Bronchial epithelial cell (primary cell): ENCODE measurements at regions not wholly inside any gene's neighbourhood (a gene's known extent, or its start where the extent isn't known, plus 50 kb on each side); places are given as distances from the start of the nearest gene placed in this dataset.

Source experiments
- DNase-seq: peaks from one replicate; pipeline ENCODE4 v3.0.0-alpha.2; 2010; ENCODE audit warnings: low read depth
- FAIRE-seq: peaks from 2 replicates; lab custom pipeline; 2011; peaks lifted over from hg19 to GRCh38; lab: Jason Lieb, UNC
- H3K27me3 ChIP-seq: 2 replicates; pipeline ENCODE4 v1.5.1; 2011; ENCODE audit warnings: low read length; ENCODE audit not compliant: control insufficient read depth, insufficient read depth
- H3K36me3 ChIP-seq: 2 replicates; pipeline ENCODE4 v1.5.1; 2011; ENCODE audit warnings: low read length; ENCODE audit not compliant: control insufficient read depth, insufficient read depth
- H3K4me3 ChIP-seq: 2 replicates; pipeline ENCODE4 v1.5.1; 2011; ENCODE audit warnings: mild to moderate bottlenecking, low read depth, low read length, control low read depth
- TF ChIP-seq, protein P1 (sequence below): IDR thresholded peaks from 2 replicates; pipeline ENCODE4 v1.5.1; 2011; ENCODE audit warnings: mild to moderate bottlenecking, moderate library complexity, low read length, control low read depth, inconsistent platforms; ENCODE audit not compliant: insufficient read depth, severe bottlenecking

DNA sequence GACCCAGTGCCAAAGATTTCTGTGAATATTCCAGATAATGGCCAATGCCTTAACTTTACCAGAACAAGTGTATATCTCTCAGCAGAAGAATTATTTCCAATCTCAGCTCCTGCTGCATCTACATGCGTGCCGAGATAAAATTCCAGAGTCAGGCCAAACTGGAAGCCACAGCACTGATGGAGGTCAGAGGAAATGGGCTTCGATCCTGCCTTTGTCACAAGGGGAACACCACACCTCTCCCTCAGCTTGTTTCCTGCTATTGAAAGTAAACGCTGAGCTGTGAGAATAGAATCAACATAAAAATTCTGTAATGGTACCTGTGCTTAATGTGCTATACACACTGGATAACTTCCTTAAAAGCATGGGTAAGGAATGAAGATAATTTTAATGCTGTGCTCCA lies 255.5 kb downstream of the NEBL start:
- no peak for DNase-seq

DNA sequence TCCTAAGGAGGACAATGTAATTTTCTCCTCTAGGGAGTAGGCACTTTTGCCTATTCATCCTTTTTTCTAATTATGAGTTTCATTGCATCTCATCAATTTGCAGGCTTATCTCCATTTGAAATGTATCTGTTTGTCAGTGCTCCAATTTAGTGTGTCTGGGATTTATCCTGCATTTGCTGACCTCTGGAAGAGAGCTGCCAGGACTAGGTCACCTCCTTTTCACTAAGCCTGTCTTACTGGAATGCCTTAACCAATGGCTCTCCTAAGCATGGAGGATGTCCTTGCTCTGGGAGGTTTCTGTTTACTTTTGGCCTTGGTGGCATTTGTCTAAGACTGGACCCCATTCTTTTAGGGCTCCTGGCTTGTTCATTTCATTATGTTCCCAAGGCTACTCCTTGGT lies 261.5 kb downstream of the NEBL start:
- TF ChIP-seq, protein P1, sequence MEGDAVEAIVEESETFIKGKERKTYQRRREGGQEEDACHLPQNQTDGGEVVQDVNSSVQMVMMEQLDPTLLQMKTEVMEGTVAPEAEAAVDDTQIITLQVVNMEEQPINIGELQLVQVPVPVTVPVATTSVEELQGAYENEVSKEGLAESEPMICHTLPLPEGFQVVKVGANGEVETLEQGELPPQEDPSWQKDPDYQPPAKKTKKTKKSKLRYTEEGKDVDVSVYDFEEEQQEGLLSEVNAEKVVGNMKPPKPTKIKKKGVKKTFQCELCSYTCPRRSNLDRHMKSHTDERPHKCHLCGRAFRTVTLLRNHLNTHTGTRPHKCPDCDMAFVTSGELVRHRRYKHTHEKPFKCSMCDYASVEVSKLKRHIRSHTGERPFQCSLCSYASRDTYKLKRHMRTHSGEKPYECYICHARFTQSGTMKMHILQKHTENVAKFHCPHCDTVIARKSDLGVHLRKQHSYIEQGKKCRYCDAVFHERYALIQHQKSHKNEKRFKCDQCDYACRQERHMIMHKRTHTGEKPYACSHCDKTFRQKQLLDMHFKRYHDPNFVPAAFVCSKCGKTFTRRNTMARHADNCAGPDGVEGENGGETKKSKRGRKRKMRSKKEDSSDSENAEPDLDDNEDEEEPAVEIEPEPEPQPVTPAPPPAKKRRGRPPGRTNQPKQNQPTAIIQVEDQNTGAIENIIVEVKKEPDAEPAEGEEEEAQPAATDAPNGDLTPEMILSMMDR = no peak
- no peak for DNase-seq
- H3K4me3 ChIP-seq = no peak overlapping the region
- FAIRE-seq = no peak
- H3K36me3 ChIP-seq = no peaks in the 10 kb centered on the region
- no peaks in the 10 kb centered on the region for H3K27me3 ChIP-seq

More for the DNA sequence above, 255.5 kb downstream of the NEBL start:
- no peaks in the 10 kb centered on the region for H3K36me3 ChIP-seq
- H3K4me3 ChIP-seq = no peak overlapping the region
- TF ChIP-seq, protein P1 = no peak
- no peak for FAIRE-seq
- H3K27me3 ChIP-seq = no peaks in the 10 kb centered on the region

DNA sequence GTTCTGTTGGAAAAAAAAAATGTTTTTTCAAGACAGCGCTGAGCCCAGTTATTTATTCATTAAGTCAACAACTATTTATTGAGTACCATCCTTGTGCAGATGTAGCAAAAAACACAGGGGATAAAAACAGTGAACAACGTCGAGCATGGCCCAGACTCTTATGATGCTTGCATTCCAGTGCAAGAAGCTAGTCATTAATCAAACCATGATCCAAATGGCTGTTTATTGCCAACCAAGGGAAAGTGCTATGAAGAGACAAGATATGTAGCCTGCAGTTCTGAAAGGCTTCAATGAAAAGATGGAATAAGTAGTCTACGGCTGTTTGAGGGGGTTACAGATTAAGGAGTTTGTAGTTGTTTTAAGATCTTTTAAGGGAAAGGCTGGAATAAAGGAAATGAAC lies 262.3 kb downstream of the NEBL start:
- H3K4me3 ChIP-seq = no peak overlapping the region
- FAIRE-seq = no peak
- H3K27me3 ChIP-seq = no peaks in the 10 kb centered on the region
- no peaks in the 10 kb centered on the region for H3K36me3 ChIP-seq
- TF ChIP-seq, protein P1 = no peak
- no peak for DNase-seq

DNA sequence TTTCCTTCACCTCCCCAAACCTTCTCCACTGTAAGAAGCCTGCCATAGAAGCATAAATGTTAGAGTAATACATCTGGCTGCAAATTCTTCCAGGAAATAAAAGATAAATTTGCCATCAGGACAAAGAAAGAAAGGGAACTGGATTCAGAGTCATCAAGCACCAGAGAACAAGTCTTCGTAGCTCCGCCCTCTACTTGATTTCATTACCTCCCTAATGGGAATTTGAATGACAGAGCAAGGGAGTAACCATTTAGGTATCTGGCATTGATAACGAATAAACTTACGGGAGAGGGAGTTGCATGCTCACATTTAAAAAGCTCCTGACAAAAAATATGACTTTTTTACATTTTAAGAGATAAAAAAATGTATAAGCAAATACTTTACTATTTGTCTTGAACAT lies 263.4 kb downstream of the NEBL start:
- DNase-seq (no peak), FAIRE-seq (no peak)
- no peak overlapping the region for H3K4me3 ChIP-seq
- TF ChIP-seq, protein P1 = no peak
- H3K36me3 ChIP-seq = no peaks in the 10 kb centered on the region
- no peaks in the 10 kb centered on the region for H3K27me3 ChIP-seq

DNA sequence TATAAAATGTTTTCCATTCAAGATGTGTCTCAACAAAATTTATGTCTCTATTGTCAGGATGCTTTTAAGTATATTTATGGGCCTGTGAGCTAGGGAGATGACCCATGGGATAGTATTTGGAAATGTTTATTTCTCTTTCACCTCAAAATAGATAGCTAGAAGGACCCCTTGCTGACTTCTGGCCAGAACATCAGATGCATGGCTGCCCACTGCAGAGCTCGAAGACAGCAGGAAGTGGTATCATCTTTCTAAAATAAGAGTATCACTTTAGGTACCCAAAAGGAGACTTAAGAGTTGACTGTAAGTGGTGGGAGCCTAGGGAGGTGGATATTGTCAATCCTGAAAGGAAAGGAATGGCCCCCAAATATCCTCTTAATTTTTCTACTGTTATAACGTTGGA lies 264.4 kb downstream of the NEBL start:
- DNase-seq (no peak), FAIRE-seq (no peak)
- TF ChIP-seq, protein P1 = no peak
- Histone ChIP-seq H3K4me3 (no peak overlapping the region), H3K27me3 (no peaks in the 10 kb centered on the region), H3K36me3 (no peaks in the 10 kb centered on the region)

DNA sequence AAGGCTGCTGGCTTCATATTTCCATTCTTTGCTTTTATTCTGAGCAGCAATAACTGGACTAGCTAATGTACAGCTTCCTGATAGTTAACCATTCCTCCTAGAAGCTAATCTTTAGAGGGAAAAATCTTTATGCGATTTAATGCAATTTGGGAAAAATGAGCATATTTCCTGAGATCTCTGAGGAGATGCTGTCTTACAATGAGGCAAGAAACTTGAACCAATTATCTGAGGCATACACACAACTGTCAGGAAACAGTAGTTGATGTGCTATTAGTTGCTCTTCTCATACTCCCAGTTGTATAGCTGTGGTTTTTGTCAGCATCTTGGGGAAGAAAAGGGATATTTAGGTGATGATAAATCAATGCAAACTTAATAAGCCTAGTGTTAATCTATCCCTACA lies 265.9 kb downstream of the NEBL start:
- Histone ChIP-seq H3K4me3 (no peak overlapping the region), H3K27me3 (peaks cover 1% of the 10 kb centered on the region), H3K36me3 (no peaks in the 10 kb centered on the region)
- DNase-seq (no peak), FAIRE-seq (no peak)
- TF ChIP-seq, protein P1 = no peak
